Ishikawa (cell line): ENCODE measurements at regions not wholly inside any gene's neighbourhood (a gene's known extent, or its start where the extent isn't known, plus 50 kb on each side); places are given as distances from the start of the nearest gene placed in this dataset.

Experiments used
- CREB1 ChIP-seq: IDR thresholded peaks from 2 replicates; pipeline ENCODE4 v1.6.1; 2012; ENCODE audit warnings: low read depth
- EP300 ChIP-seq: IDR thresholded peaks from 2 replicates; pipeline ENCODE4 v1.6.1; 2012; ENCODE audit warnings: borderline replicate concordance
- FOXM1 ChIP-seq: IDR thresholded peaks from 2 replicates; pipeline ENCODE4 v1.6.1; 2012; ENCODE audit warnings: low read depth, borderline replicate concordance
- RAD21 ChIP-seq: IDR thresholded peaks from 2 replicates; pipeline ENCODE4 v1.6.1; 2012; ENCODE audit warnings: low read depth
- TAF1 ChIP-seq: IDR thresholded peaks from 2 replicates; pipeline ENCODE4 v1.6.1; 2012; ENCODE audit warnings: low read depth, mild to moderate bottlenecking
- ZBTB7A ChIP-seq: IDR thresholded peaks from 2 replicates; pipeline ENCODE4 v1.6.1; 2012; ENCODE audit warnings: low read depth
- TF ChIP-seq, protein P1 (sequence below): IDR thresholded peaks from 2 replicates; pipeline ENCODE4 v1.6.1; 2012; ENCODE audit warnings: low read depth, mild to moderate bottlenecking

DNA sequence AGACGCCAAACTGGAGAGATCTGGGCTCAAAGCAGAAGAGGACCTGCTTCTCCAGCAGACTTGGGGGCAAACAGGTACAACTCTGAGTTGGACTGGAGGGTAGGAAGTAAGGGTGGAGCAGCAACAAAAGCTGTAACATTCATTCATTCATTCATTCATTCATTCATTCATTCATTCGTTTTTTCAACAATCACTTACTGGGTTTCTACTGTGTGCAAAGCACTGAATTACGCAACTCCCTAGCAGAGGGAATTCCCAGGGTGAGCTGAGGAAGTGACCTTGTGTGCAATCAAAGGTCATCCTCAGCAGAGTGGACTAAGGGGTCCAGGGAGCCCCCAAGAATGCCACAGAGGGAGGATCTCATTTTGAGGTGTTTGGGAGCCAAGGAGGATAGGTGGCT is 231.1 kb upstream of the SDK2 start:
- TF ChIP-seq ZBTB7A = no peak
- no peak for TF ChIP-seq TAF1
- TF ChIP-seq, protein P1, sequence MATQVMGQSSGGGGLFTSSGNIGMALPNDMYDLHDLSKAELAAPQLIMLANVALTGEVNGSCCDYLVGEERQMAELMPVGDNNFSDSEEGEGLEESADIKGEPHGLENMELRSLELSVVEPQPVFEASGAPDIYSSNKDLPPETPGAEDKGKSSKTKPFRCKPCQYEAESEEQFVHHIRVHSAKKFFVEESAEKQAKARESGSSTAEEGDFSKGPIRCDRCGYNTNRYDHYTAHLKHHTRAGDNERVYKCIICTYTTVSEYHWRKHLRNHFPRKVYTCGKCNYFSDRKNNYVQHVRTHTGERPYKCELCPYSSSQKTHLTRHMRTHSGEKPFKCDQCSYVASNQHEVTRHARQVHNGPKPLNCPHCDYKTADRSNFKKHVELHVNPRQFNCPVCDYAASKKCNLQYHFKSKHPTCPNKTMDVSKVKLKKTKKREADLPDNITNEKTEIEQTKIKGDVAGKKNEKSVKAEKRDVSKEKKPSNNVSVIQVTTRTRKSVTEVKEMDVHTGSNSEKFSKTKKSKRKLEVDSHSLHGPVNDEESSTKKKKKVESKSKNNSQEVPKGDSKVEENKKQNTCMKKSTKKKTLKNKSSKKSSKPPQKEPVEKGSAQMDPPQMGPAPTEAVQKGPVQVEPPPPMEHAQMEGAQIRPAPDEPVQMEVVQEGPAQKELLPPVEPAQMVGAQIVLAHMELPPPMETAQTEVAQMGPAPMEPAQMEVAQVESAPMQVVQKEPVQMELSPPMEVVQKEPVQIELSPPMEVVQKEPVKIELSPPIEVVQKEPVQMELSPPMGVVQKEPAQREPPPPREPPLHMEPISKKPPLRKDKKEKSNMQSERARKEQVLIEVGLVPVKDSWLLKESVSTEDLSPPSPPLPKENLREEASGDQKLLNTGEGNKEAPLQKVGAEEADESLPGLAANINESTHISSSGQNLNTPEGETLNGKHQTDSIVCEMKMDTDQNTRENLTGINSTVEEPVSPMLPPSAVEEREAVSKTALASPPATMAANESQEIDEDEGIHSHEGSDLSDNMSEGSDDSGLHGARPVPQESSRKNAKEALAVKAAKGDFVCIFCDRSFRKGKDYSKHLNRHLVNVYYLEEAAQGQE = no peak
- TF ChIP-seq EP300 = no peak
- TF ChIP-seq FOXM1 = no peak
- no peak for TF ChIP-seq CREB1
- no peak for TF ChIP-seq RAD21
